GM19452 (cell line): ENCODE measurements at regions not wholly inside any gene's neighbourhood (a gene's known extent, or its start where the extent isn't known, plus 50 kb on each side); places are given as distances from the start of the nearest gene placed in this dataset.

Experiments
- ATAC-seq: cut with Tn5 transposase; IDR thresholded peaks from one replicate; pipeline ENCODE4 v1.9.1; 2021; ENCODE audit not compliant: unreplicated experiment

GRCh38 chr15:46297766-46298165 is 662.9 kb downstream of the SQOR start:
- ATAC-seq = no peak

GRCh38 chr15:46300716-46301115 is 665.9 kb downstream of the SQOR start:
- ATAC-seq = no peak

- no peak for ATAC-seq
Observed at GRCh38 chr15:46301291-46301690, 666.5 kb downstream of the SQOR start.

- no peak for ATAC-seq
Observed at GRCh38 chr15:46301826-46302225, 667.0 kb downstream of the SQOR start.

- ATAC-seq = no peak
Observed at GRCh38 chr15:46304321-46304720, 669.5 kb downstream of the SQOR start.

GRCh38 chr15:46307746-46308145 is 672.9 kb downstream of the SQOR start:
- no peak for ATAC-seq

GRCh38 chr15:46309914-46310313 is 675.1 kb downstream of the SQOR start:
- ATAC-seq = no peak

- ATAC-seq = peak; percentile 90
Observed at GRCh38 chr15:46312133-46312740, 677.4 kb downstream of the SQOR start.

- no peak for ATAC-seq
Observed at GRCh38 chr15:46315434-46315833, 680.6 kb downstream of the SQOR start.

GRCh38 chr15:46316024-46316423 is 681.2 kb downstream of the SQOR start:
- ATAC-seq = no peak

- ATAC-seq = no peak
Observed at GRCh38 chr15:46317029-46317428, 682.2 kb downstream of the SQOR start.

GRCh38 chr15:46322753-46323152 is 687.9 kb downstream of the SQOR start:
- no peak for ATAC-seq

- ATAC-seq = no peak
Observed at GRCh38 chr15:46326173-46326572, 691.3 kb downstream of the SQOR start.

GRCh38 chr15:46328821-46329220 is 694.0 kb downstream of the SQOR start:
- no peak for ATAC-seq

- no peak for ATAC-seq
Observed at GRCh38 chr15:46329876-46330275, 695.0 kb downstream of the SQOR start.

GRCh38 chr15:46331546-46331945 is 696.7 kb downstream of the SQOR start:
- ATAC-seq = no peak

GRCh38 chr15:46343196-46343935 is 708.5 kb downstream of the SQOR start:
- ATAC-seq = no peak

GRCh38 chr15:46344115-46344724 is 709.4 kb downstream of the SQOR start:
- no peak for ATAC-seq

GRCh38 chr15:46344915-46345314 is 710.1 kb downstream of the SQOR start:
- ATAC-seq = no peak

GRCh38 chr15:46354443-46354842 is 719.6 kb downstream of the SQOR start:
- ATAC-seq = no peak

GRCh38 chr15:46365572-46365971 is 730.7 kb downstream of the SQOR start:
- ATAC-seq = no peak

- ATAC-seq = no peak
Observed at GRCh38 chr15:46366360-46367007, 731.7 kb downstream of the SQOR start.
